ENCODE measurements at regions not wholly inside any gene's neighbourhood (a gene's known extent, or its start where the extent isn't known, plus 50 kb on each side); places are given as distances from the start of the nearest gene placed in this dataset.
"Not testable (repeated sequence)": the region's sequence is repeated elsewhere in the genome, so short reads cannot be mapped to it uniquely, and the experiment has no call there.

GRCh38 chr2:239819974-239820555 is 205.1 kb downstream of the NDUFA10 start:
- no peak for DNase-seq (ENCODE audit: low read depth)

- no peak for DNase-seq (ENCODE audit: low read depth)
These were observed 205.8 kb downstream of the NDUFA10 start for GRCh38 chr2:239819091-239819973.

- DNase-seq (ENCODE audit: low read depth) = no peak
These were observed 206.6 kb downstream of the NDUFA10 start for GRCh38 chr2:239818531-239819011.

- DNase-seq (ENCODE audit: low read depth) = no peak
These were observed 207.1 kb downstream of the NDUFA10 start for GRCh38 chr2:239818086-239818485.

GRCh38 chr2:239817468-239818031 is 207.6 kb downstream of the NDUFA10 start:
- not testable (repeated sequence) for DNase-seq (ENCODE audit: low read depth)

- DNase-seq (ENCODE audit: low read depth) = no peak
These were observed 208.3 kb downstream of the NDUFA10 start for GRCh38 chr2:239816576-239817467.

- no peak for DNase-seq (ENCODE audit: low read depth)
These were observed 209.5 kb downstream of the NDUFA10 start for GRCh38 chr2:239815671-239816070.

GRCh38 chr2:239814861-239815601 is 210.1 kb downstream of the NDUFA10 start:
- DNase-seq (ENCODE audit: low read depth) = no peak

GRCh38 chr2:239814116-239814860 is 210.9 kb downstream of the NDUFA10 start:
- DNase-seq (ENCODE audit: low read depth) = no peak

GRCh38 chr2:239813261-239814115 is 211.7 kb downstream of the NDUFA10 start:
- no peak for DNase-seq (ENCODE audit: low read depth)

- DNase-seq (ENCODE audit: low read depth) = no peak
These were observed 213.2 kb downstream of the NDUFA10 start for GRCh38 chr2:239811806-239812560.

- DNase-seq (ENCODE audit: low read depth) = no peak
These were observed 213.9 kb downstream of the NDUFA10 start for GRCh38 chr2:239811111-239811781.

GRCh38 chr2:239809391-239809790 is 215.8 kb downstream of the NDUFA10 start:
- DNase-seq (ENCODE audit: low read depth) = no peak

GRCh38 chr2:239807568-239807967 is 217.6 kb downstream of the NDUFA10 start:
- no peak for DNase-seq (ENCODE audit: low read depth)

GRCh38 chr2:239806758-239807434 is 218.2 kb downstream of the NDUFA10 start:
- no peak for DNase-seq (ENCODE audit: low read depth)

- no peak for DNase-seq (ENCODE audit: low read depth)
These were observed 218.9 kb downstream of the NDUFA10 start for GRCh38 chr2:239806276-239806675.

- no peak for DNase-seq (ENCODE audit: low read depth)
These were observed 219.7 kb downstream of the NDUFA10 start for GRCh38 chr2:239805414-239805813.

GRCh38 chr2:239805043-239805329 is 220.2 kb downstream of the NDUFA10 start:
- no peak for DNase-seq (ENCODE audit: low read depth)

All from stimulated activated CD8-positive, alpha-beta memory T cell treated with anti-CD3 and anti-CD28 coated beads, Interleukin-12 subunit alpha, Interleukin-12 subunit beta, amount 100 ng/mL, for 1 hour (primary cell).